GM23248 (cell line): ENCODE measurements at regions not wholly inside any gene's neighbourhood (a gene's known extent, or its start where the extent isn't known, plus 50 kb on each side); places are given as distances from the start of the nearest gene placed in this dataset.

Experiments used
- EZH2 ChIP-seq: fragments of 200-600 bp; sonication (generic); IDR thresholded peaks from 2 replicates; pipeline ENCODE4 v1.6.1; 2018; ENCODE audit warnings: antibody characterized with exemption, mild to moderate bottlenecking; ENCODE audit not compliant: insufficient read depth, poor library complexity, severe bottlenecking
- EZH2phosphoT487 ChIP-seq: fragments of 200-600 bp; sonication (generic); IDR thresholded peaks from 2 replicates; pipeline ENCODE4 v1.6.1; 2018; ENCODE audit warnings: antibody characterized with exemption, moderate library complexity, mild to moderate bottlenecking, low read depth; ENCODE audit not compliant: insufficient read depth

- TF ChIP-seq EZH2: no peak
- no peak for TF ChIP-seq EZH2phosphoT487
These were observed 394.4 kb downstream of the FIGN start for GRCh38 chr2:163341426-163341825.
